Stimulated activated CD8-positive, alpha-beta memory T cell treated with anti-CD3 and anti-CD28 coated beads, Interleukin-7, amount 100 ng/mL, for 24 hours (primary cell): ENCODE measurements at regions not wholly inside any gene's neighbourhood (a gene's known extent, or its start where the extent isn't known, plus 50 kb on each side); places are given as distances from the start of the nearest gene placed in this dataset.

Experiments
- DNase-seq: peaks from one replicate; pipeline ENCODE4 v3.0.0-alpha.2; 2020; ENCODE audit warnings: low read depth

DNA sequence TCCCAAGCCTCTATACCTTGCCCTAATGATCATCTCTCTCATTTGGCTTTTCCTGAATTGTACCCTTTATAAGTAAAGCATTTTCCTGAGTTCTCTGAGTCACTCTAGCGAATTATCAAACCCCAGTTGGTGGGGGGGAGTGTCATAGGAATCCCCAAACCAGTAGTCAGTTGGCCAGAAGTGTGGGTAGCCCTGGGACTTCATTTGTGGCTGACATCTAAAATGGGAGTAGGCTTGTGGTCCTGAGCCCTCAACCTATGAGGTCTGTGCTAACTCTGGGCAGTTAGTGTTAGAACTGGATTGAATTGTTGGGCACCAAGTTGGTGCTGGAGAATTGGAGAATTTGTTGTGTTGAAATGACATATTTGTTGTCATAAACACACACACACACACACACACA, 91.3 kb downstream of the BBS10 start:
- DNase-seq: no peak

DNA sequence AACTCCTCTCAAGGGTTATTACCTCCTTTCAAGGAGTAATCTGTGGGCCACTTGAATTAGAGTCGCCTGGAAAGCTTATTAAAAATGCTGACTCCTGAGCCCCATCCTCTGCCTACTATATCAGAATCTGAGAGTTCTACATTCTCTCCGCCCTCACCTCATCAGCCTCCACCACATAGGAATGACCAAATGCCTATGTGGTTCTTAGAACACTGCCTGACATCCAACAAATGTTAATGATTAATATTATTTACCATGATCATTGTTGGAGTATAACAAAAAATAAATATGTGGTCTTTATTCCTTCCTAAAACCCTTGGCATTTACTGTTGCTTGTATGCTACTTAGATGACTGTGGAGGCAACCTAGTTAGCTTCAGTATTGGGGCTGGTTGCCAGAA, 91.9 kb downstream of the BBS10 start:
- DNase-seq: no peak

DNA sequence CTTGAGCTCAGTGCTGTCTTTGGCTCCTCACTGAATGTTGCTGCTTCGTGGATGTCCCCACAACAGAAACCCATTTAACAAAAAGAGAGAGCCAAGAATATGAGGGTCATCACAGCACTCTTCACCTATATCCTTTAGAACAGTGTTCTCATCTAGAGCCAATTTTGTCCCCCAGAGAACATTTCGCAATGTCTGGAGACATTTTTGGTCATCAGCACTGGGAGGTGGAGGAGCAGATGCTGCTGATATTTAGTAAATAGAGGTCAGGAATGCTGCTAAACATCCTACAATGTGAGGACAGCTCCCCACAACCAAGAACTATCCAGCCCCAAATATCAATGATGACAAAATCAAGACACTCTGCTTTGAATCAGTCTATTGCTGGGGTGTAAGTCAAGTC, 92.5 kb downstream of the BBS10 start:
- no peak for DNase-seq

DNA sequence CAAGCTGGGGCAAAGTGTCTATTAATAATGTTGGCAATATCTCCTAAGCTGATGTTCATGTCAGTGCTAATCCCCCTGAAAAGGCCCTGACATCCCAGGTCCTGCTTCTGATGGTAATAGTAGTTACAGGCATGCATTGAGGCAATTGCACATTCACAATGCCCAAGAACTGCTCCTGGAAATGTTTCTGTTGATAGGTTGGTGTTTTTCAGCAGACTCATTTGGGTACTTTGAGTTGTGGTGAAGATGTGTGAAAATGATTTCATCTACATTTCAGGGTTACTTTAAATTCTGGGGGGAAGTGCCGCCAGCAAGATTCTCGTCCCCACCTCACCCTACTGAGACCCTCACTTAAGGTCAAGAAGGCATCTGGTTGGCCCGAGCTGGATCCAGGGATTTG, 92.9 kb downstream of the BBS10 start:
- no peak for DNase-seq

DNA sequence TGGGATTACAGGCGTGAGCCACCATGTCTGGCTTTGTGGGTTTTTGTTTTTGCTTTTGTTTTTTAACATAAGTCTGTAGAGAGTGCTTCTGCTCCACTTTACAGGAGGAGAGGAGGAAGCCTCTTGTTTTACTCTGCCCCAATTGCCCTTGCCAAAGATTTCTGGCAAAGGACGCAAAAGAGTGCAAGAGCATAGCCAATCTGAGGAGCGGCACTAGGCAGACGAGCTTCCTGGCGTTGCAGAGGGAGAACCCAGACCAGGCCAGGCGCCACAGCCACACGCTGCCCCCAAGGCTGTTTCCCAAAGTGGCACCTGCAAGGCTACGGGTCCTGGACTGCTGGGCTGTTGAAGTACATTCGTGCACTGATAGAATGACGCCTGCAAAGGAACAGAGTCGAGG, 96.2 kb downstream of the BBS10 start:
- DNase-seq: no peak

DNA sequence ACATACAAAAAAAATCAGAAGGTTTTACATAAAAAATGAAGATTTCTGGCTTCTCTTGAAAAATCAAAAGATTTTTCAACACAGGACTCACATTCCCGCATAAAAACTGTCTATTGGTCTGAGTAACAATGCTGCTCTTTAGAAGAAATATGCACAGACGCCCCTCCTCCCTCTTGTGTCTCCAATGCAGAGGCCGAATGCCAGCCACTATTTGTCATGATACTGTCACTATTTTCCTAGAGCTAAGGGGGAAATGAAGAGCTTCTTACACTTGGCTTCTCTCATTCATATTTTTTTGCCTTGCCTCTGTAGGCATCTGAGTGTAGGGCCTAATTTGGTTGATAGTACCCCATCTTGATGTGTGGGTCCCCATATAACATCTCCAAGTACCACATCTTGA, 98.0 kb downstream of the BBS10 start:
- no peak for DNase-seq

DNA sequence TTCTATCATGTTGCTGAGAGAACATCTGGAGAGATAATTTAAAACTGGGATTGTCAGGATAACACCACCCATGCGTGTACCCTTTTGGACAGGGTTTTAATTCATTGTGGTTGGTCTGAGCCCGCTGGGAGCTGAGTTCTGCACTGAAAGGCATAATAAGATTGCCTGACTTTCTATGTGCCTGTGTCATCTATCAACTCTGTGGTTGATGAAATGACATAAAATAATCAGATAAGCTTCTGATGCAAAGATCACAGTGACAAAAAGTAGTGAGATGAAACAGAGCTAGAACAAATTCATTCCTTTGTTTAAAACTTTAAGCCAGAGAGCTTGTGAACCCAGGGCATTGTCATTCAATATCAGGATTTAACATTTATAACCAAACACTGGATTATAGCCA, 98.7 kb downstream of the BBS10 start:
- no peak for DNase-seq

DNA sequence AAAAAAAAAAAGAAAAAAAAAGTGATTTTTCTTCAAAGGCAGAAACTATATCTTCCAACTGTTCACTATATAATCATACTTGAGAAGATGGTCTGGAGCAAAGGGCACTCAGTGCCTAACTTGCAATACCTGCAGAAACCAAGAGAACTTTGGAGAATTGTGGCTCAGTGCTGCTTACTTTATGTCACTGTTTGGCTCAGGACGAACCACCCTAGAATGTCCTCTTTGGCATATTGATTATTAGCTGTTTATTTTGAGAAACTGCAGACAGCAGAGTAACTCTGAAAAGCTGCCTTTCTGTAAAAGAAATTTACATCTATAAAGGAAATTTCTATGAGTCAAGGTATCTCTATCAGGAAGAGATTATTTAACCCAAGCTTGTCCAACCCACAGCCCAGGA, 100.2 kb downstream of the BBS10 start:
- DNase-seq: no peak

DNA sequence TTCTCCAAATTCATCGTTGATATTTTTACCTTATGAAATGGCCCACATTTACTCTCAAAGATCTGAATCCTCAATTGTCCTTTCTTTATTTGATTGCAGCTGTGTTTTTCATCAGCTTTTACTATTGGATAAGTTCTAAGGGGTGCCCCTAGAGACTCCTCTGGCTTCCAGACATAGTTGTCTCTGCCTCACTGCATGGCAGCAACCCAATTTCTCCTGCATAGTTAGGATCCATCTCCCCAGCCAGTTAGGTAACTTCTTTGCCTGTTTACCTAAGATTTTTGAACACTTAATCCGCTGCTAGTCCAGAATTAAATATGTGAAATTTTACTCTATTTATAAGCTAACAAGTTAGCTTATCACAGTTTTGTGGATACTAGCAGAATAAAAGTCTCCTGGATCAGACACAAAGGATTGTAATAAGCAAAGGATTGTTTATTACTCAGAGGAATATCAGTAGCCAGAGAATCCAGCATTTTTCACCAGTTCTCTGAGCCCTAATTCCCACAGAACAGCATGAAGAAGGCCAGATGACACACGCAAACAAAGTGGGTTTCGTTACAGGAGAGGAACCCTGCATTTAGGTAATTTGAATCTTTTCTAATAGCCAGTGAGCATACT, 101.1 kb downstream of the BBS10 start:
- no peak for DNase-seq

DNA sequence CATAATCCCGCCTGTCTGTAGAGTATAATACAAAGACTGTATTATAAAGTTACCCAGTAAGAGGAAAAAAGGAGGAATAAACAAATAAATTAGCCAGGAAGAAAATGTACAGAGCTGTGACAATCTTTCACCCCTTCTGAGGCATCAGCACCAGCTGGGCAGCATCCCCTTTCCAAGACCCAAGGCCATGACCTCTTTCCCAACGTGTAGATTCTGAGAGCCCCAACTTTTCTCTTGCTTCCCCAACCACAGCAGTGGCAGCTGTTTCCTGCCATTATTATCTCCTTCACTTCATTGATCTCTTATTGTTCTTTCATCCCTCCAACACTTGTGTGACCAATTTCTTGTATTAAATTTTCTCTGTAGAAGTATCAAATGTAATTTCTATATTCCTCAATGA, 101.6 kb downstream of the BBS10 start:
- no peak for DNase-seq

DNA sequence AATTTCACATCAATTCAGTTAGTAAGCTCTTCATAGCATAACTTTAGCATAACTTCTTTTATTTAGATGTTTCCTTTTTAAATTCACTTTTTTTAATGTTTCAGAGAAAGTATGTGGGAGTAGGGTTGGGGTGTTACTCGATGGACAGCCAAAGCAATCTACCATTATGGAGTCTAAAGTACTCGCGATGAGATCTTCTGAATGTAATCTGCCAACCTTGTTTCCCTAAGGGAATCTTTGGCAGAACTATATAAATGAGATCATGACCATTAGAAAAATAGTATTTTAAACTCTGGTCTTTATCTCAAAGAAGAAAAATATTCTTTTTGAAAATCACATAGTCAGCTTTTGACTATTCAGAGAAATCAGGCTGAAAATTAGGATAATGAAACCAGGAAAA, 103.9 kb downstream of the BBS10 start:
- no peak for DNase-seq

DNA sequence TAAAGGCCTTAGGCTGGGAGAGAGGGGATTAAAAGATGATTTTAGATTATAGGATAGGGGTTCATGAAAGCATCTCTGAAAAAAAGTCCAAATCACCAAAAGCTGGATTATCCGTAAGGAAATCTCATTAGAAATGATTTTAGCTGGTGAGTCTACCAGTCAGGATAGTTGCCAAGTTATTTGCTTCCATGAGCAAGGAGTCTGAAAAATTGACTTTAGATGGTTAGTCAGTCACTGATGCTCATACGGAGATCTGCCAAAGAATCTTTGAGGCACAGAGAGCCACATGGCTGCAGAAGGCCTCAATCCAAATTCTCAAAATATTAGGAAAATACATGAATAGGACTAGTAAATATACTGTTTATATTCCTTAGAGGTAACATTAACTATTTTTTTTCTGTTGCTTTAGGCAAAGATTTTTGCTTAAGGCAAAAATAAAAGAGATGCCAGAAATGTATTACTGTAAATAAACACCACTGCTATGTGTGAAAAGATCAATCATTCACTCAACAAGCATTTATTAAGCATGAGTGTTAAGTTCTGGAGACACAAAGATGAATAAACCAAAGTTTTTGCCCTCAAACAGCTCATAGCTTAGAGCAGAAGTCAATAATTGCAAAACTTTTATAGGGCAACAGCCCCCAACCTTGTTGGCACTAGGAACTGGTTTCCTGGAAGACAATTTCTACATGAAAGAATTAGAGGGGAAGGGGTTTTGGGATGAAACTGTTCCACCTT, 105.2 kb downstream of the BBS10 start:
- DNase-seq: no peak

DNA sequence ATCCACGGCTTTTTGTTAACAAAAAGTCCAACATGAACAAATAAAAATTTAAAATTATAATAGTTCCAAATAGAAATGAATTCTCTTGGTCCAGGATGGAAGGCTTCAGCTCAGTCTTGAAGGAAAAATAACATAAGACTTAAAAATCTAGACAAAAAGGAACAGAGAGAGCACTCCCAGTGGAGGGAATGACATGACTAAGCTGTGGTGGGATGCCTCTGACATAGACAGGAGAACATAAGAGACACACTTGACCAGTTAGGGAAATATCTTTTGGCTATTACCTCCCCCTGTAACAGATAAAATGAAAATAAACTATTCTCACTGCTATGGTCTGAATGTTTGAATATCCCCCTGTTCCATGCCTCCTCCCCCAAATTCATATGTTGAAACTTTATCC, 106.8 kb downstream of the BBS10 start:
- no peak for DNase-seq

DNA sequence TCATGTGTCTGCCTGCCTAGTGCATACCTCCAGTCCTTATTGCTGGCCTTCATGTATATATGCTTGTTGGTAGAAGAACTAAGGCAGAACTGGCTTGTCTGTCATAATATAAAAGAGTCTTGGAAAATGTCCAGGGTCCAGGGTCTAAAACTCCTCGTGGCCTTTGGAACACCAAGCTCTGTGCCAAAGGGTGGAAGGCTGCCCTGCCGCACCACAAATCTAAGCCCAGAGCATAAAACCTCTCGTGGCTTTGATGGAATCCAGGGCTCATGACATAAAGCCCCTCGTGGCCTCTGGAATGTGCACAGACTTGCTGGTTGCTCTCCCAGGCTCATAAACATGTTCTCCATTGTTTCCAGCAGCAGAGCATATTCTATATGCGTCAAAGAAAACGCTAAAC, 107.9 kb downstream of the BBS10 start:
- no peak for DNase-seq

DNA sequence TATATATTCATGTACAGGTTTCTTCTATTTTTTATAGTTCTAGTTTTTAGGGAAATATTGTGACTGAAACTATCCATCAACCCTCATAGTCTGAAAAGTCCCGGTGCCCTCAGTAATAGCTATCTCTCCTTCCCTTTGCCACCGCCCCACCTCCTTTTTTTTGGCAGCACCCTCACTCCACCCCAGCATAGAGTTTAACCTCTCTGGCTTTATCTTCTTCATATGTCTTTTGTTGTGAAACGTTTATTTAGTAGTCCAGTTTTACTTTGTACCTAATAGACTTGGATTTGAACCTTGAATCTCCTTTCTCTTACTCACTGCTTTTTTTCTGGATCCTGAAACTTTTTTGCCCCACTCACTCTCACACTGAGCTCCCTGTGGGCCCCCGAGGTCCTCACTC, 109.5 kb downstream of the BBS10 start:
- DNase-seq: no peak

DNA sequence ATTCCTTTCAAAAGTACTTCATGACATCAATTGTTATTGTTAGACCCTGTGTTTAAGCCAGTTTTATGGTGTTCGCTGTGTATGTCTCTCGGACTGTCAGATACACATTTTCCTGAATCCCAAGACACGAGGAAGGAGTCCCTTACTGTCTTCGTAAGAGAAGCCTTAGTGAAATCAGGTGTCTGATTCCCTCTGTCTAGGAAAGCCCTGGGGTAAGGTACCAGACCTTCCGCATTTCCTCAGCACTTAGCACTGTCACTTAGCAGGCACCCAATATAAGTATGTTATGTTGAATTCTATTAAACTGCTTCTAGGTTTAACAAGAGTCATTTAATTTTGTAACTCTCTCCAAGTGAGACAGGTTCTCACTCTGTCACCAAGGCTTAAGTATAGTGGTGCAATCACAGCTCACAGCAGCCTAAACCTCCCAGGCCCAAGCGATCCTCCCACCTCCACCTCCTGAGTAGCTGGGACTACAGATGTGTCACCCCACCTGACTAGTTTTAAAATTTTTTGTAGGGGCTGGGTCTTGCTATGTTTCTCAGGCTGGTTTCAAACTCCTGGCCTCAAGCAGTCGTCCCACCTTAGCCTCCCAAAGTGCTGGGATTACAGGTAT, 111.0 kb downstream of the BBS10 start:
- DNase-seq: no peak

DNA sequence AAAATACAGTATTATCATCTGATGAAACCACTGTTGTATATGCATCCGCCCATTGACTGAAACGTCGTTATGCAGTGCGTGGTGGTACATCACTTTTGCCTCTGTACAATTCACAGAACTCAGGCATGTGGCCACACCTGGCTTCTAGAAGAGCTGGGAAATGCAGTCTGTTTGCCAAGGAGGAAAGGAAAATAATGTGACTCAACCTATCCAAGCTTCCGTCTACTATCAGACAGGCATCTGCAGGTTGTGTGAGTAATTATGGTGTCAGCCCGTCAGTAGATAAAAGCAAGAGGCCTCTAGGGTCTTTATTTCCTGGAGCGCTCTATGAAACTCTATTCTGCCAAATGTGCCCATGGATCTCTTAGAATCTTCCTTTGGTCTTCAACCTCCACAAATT, 111.6 kb downstream of the BBS10 start:
- DNase-seq: no peak

DNA sequence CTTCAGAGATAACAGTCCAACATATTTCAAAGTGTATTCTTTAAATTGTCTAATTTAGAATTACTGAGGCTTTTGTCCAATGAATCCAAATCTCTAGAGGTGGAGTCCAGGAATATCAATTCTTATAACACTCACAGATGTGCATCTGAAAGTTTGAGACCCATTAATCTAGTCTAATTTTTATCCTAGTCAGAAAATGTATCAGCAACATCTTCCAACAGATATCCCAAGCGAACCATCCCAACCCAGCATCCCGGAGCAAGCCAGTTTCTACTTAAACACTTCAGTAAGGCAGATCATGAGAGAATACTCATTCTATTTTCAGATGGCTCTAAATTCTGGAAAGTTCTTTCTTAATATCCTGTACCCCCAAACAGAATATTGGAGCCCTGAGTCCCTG, 113.5 kb downstream of the BBS10 start:
- no peak for DNase-seq

DNA sequence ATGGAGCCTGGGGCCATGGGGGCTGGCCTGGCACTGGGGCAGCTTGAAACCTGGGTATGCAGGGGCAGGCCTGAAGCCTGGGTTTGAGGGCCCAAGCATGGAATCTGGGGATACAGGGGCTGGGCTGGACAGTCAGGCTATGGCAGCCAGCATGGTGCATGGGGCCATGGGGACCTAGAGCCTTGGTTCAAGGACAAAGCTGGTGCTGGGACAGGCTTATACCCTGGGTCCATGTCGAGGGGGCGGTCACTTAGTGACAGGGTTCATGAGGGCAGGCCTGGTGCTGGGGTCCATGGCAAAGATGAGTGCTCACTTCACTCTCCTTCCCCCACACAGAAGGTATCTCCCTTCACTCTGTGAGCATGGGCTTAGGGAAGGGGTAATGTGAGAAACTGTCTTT, 116.2 kb downstream of the BBS10 start:
- no peak for DNase-seq

DNA sequence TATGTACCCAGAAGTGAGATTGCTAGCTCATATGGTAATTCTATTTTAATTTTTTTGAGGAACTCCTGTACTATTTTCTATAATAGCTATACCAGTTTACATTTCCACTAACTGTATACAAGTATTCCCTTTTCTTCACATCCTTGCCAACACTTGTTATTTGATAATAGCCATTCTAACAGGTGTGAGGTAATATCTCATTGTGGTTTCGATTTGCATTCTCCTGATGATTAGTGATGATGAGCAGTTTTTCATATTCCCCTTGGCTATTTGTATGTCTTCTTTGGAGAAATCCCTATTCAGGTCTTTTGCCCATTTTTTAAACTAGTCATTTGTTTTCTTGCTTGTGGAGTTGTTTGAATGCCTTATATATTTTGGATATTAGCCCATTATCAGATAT, 121.3 kb downstream of the BBS10 start:
- no peak for DNase-seq

DNA sequence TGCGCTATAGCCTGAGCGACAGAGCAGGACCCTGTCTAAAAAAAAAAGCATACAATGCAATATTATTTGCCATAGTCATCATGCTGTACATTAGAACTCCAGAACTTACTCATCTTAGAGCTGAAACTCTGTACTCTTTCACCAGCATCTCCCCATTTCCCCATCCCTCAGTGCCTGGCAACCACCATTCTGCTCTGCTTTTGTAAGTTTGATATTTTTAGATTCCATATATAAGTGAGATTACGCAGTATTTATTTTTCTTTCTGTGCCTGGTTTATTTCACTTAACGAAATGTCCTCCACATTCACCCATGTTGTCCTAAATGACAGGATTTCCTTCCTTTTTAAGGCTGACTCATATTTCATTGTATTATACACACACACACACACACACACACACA, 121.8 kb downstream of the BBS10 start:
- DNase-seq: no peak

DNA sequence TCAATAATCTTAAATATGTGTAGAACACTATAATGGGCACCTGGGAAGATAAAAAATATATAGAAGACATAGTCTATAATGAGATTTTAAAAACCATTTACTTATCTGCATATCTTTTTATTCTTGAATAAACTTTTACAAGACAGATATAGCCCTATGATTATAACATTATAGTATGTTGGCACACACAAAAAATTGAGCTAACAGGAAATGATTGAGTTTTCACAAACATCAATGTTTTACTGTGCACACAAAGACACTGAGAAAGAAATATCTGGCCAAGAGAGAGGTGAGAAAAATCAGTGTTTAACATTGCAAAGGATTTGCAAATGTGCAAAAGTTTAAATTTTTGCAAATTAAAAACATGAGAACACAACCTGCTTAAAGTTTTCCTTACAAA, 124.3 kb downstream of the BBS10 start:
- DNase-seq: no peak

DNA sequence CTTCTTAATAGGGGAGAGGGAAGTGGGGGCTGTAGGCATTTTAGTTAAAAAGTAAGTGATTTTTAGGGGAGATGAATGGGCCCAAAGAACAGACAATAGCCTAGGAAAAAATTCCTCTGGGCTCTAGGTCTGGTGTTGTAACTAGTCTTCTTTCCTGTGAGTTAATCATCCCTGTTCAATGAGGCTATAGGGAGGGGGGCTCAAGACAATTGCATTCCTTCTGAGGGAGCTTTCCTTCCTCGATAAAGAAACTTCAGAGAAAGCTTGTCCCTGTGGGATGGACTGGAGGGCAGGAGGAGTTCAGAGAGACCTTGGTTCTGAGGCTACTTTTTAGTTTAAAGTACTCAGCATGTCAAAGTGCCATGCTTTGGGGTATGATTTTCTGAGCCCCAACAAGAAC, 127.2 kb downstream of the BBS10 start:
- no peak for DNase-seq

DNA sequence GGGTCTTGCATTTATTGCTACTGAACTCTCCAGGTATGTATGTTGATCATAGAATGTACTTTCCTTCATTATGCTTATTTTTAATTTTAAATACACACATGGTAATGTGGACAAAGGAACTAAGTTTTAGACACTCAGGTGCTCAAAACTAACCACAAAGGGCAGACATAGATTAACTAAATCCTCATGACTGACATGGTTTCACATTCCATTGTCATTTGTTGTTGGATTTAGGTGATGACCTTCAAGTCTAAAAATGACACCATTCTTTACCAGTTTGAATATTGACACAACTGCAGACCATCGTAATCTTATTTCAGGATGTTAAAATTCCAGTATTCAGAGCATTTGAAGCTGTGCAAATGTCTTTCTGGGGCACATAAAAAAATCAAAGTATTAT, 128.4 kb downstream of the BBS10 start:
- DNase-seq: no peak
